Mesenchymal stem cell (in vitro differentiated cells and primary cell): ENCODE measurements at regions not wholly inside any gene's neighbourhood (a gene's known extent, or its start where the extent isn't known, plus 50 kb on each side); places are given as distances from the start of the nearest gene placed in this dataset.

Experiments
- DNase-seq: peaks from one replicate; pipeline ENCODE4 v3.0.0-alpha.2; 2013
- H2AFZ ChIP-seq: one replicate; pipeline ENCODE4 v1.6.1; 2013; ENCODE audit warnings: low read depth, mild to moderate bottlenecking, control low read depth, inconsistent platforms, low read length, moderate library complexity
- H2AK5ac ChIP-seq: 2 replicates; pipeline ENCODE4 v1.6.1; 2013; ENCODE audit warnings: low read length, moderate library complexity, mild to moderate bottlenecking, inconsistent platforms; ENCODE audit not compliant: severe bottlenecking
- H2BK120ac ChIP-seq: one replicate; pipeline ENCODE4 v1.6.1; 2013; ENCODE audit warnings: low read depth, mild to moderate bottlenecking, inconsistent platforms, low read length, moderate library complexity
- H2BK12ac ChIP-seq, 2 experiments: one replicate each; pipeline ENCODE4 v1.6.1; 2013; ENCODE audit warnings: inconsistent platforms in 2 of 2, low read length in 2 of 2, mild to moderate bottlenecking in 2 of 2, moderate library complexity in 2 of 2, control low read depth in 1 of 2
- H2BK15ac ChIP-seq: one replicate; pipeline ENCODE4 v1.6.1; 2013; ENCODE audit warnings: mild to moderate bottlenecking, low read depth, inconsistent platforms; ENCODE audit not compliant: poor library complexity, severe bottlenecking
- H2BK5ac ChIP-seq: 2 replicates; pipeline ENCODE4 v1.6.1; 2013; ENCODE audit warnings: low read depth, mild to moderate bottlenecking, low read length, control low read depth, inconsistent platforms; ENCODE audit not compliant: poor library complexity, severe bottlenecking
- H3K14ac ChIP-seq, 2 experiments: one replicate each; pipeline ENCODE4 v1.6.1; 2013; ENCODE audit warnings: inconsistent platforms in 2 of 2, low read length in 2 of 2, control low read depth in 1 of 2, mild to moderate bottlenecking in 1 of 2, moderate library complexity in 1 of 2
- H3K18ac ChIP-seq, 2 experiments: one replicate each; pipeline ENCODE4 v1.6.1; 2013; ENCODE audit warnings: inconsistent platforms in 2 of 2, low read length in 2 of 2, control low read depth in 1 of 2, low read depth in 1 of 2, mild to moderate bottlenecking in 1 of 2
- H3K23ac ChIP-seq, 2 experiments: one replicate each; pipeline ENCODE4 v1.6.1; 2013; ENCODE audit warnings: inconsistent platforms in 2 of 2, low read length in 2 of 2, mild to moderate bottlenecking in 2 of 2, moderate library complexity in 2 of 2, control low read depth in 1 of 2
- H3K27ac ChIP-seq: 2 replicates; pipeline ENCODE4 v1.5.1; 2013; ENCODE audit warnings: mild to moderate bottlenecking, moderate library complexity, low read length, control low read depth, inconsistent platforms; ENCODE audit not compliant: poor library complexity, severe bottlenecking
- H3K27me3 ChIP-seq, 2 experiments: 2 replicates each; pipeline versions ENCODE4 v1.6.1 to v1.7.0; 2013; ENCODE audit warnings: low read length in 2 of 2, mild to moderate bottlenecking in 2 of 2, moderate library complexity in 2 of 2, control low read depth in 1 of 2, inconsistent platforms in 1 of 2; ENCODE audit not compliant: control insufficient read depth in 1 of 2, insufficient read depth in 1 of 2
- H3K36me3 ChIP-seq, 2 experiments: 2 replicates each; pipeline versions ENCODE4 v1.6.1 to v1.7.0; 2013; ENCODE audit warnings: low read length in 2 of 2, control low read depth in 1 of 2, inconsistent platforms in 1 of 2, low read depth in 1 of 2, mild to moderate bottlenecking in 1 of 2; ENCODE audit not compliant: insufficient read depth in 2 of 2, control insufficient read depth in 1 of 2
- H3K4ac ChIP-seq, 2 experiments: one replicate each; pipeline ENCODE4 v1.6.1; 2013; ENCODE audit warnings: inconsistent platforms in 2 of 2, low read length in 2 of 2, mild to moderate bottlenecking in 2 of 2, moderate library complexity in 2 of 2, control low read depth in 1 of 2, low read depth in 1 of 2
- H3K4me1 ChIP-seq: 2 replicates; pipeline ENCODE4 v1.6.1; 2013; ENCODE audit warnings: low read depth, low read length, control low read depth; ENCODE audit not compliant: control insufficient read depth, insufficient read depth
- H3K4me2 ChIP-seq: 2 replicates; pipeline ENCODE4 v1.6.1; 2013; ENCODE audit warnings: low read length, mild to moderate bottlenecking, inconsistent platforms; ENCODE audit not compliant: poor library complexity, severe bottlenecking
- H3K4me3 ChIP-seq, 2 experiments: 2 replicates each; pipeline versions ENCODE4 v1.5.1 to v1.7.0; 2013; ENCODE audit warnings: low read length in 2 of 2, mild to moderate bottlenecking in 2 of 2, control low read depth in 1 of 2, low read depth in 1 of 2; ENCODE audit not compliant: insufficient read depth in 1 of 2
- H3K79me1 ChIP-seq: replicated peaks from 2 replicates; pipeline ENCODE4 v1.6.1; 2013; ENCODE audit warnings: mild to moderate bottlenecking, control low read depth, low read length, inconsistent platforms; ENCODE audit not compliant: poor library complexity, severe bottlenecking
- H3K9ac ChIP-seq: 2 replicates; pipeline ENCODE4 v1.7.0; 2013; ENCODE audit warnings: mild to moderate bottlenecking, low read length, moderate library complexity
- H3K9me3 ChIP-seq: 2 replicates; pipeline ENCODE4 v1.7.0; 2013; ENCODE audit warnings: mild to moderate bottlenecking, low read length; ENCODE audit not compliant: control insufficient read depth
- H4K8ac ChIP-seq: one replicate; pipeline ENCODE4 v1.6.1; 2013; ENCODE audit warnings: inconsistent platforms, mild to moderate bottlenecking, low read length, moderate library complexity
- H4K91ac ChIP-seq: one replicate; pipeline ENCODE4 v1.6.1; 2013; ENCODE audit warnings: mild to moderate bottlenecking, low read length, inconsistent platforms
- WGBS: methylation state at CpG from one replicate; pipeline ENCODE4 v1.1.7; 2013; ENCODE audit warnings: mixed read lengths; 5-methylcytosine and 5-hydroxymethylcytosine counted together

DNA sequence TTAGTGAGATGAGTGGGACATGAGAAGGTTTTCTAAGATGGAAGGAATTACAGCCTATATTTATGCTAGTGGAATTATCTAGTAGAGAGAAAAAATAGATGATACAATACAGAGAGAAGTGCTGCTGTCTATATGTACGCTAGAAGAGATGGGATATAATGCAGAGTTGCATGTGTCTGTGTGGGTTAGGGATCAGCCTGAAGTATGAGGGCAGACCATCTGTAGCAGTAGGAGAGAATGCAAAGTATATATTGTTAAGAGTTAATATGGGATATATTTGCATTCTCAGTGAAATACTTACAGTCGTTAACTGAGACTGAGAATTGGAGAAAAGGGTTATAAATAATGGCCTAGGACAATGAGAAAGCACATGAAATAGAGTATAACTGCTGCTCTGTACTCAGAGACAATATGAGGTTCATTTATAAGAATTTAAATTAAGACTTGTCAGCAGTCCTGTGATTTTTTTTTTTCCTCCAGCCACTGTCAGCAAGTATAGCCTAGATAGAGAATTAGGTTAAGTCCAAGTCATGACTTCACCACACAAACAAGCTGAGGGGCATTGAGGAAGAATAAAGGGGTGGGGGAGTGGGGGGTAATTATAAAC lies 77.8 kb downstream of the SLITRK1 start:
- Histone ChIP-seq H3K36me3 (no peaks in the 10 kb centered on the region), H4K91ac (no peak overlapping the region), H2BK5ac (no peak overlapping the region), H3K9ac (no peak overlapping the region), H3K23ac (no peak overlapping the region), H3K4me1 (no peaks in the 10 kb centered on the region), H3K79me1 (no peaks in the 10 kb centered on the region), H3K27me3 (no peaks in the 10 kb centered on the region), H2BK120ac (no peak overlapping the region), H3K4me3 (no peak overlapping the region), H2BK12ac (no peak overlapping the region), H4K8ac (no peak overlapping the region), H2AFZ (no peak overlapping the region), H3K18ac (no peak overlapping the region), H3K4ac (no peak overlapping the region), H2BK15ac (no peak overlapping the region), H3K4me2 (no peak overlapping the region), H3K27ac (no peak overlapping the region), H2AK5ac (no peak overlapping the region), H3K9me3 (no peaks in the 10 kb centered on the region), H3K14ac (no peak overlapping the region)
- 92% methylated on average over 2 of the region's 2 CpGs for WGBS
- DNase-seq: no peak

DNA sequence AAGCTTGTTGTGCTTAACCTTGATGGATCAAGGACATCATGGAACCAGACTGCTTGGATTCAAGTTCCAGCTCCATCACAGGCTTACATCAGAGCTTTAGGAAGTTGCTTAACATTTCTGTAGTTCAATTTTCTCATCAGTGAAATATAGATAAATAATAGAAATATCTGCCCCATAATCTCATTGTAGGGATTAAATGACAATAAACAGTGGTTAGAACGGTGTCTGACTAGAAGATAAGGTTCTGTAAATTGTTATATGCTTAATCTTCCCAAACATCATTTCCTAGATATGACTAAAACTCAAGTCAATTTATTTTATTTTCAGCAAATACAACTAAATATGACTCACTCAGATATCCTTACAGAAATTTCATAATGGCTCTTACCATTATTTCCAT lies 83.5 kb downstream of the SLITRK1 start:
- no peak overlapping the region for H3K4me2 ChIP-seq
- peak; percentile 3 for DNase-seq
- H4K8ac ChIP-seq: no peak overlapping the region
- no peak overlapping the region for H3K9ac ChIP-seq
- no peak overlapping the region for H2BK12ac ChIP-seq
- H3K4me3 ChIP-seq: no peak overlapping the region
- H3K23ac ChIP-seq: no peak overlapping the region
- no peak overlapping the region for H2AK5ac ChIP-seq
- H2BK120ac ChIP-seq: no peak overlapping the region
- no peaks in the 10 kb centered on the region for H3K9me3 ChIP-seq
- no peak overlapping the region for H4K91ac ChIP-seq
- H3K4me1 ChIP-seq: no peaks in the 10 kb centered on the region
- H3K27me3 ChIP-seq: no peaks in the 10 kb centered on the region
- no CpG with 5 or more reads among the region's 1 CpG for WGBS
- no peak overlapping the region for H2AFZ ChIP-seq
- no peak overlapping the region for H3K18ac ChIP-seq
- H3K79me1 ChIP-seq: no peaks in the 10 kb centered on the region
- H3K36me3 ChIP-seq: no peaks in the 10 kb centered on the region
- H3K14ac ChIP-seq: no peak overlapping the region
- H2BK15ac ChIP-seq: no peak overlapping the region
- H2BK5ac ChIP-seq: no peak overlapping the region
- no peak overlapping the region for H3K27ac ChIP-seq
- H3K4ac ChIP-seq: no peak overlapping the region

DNA sequence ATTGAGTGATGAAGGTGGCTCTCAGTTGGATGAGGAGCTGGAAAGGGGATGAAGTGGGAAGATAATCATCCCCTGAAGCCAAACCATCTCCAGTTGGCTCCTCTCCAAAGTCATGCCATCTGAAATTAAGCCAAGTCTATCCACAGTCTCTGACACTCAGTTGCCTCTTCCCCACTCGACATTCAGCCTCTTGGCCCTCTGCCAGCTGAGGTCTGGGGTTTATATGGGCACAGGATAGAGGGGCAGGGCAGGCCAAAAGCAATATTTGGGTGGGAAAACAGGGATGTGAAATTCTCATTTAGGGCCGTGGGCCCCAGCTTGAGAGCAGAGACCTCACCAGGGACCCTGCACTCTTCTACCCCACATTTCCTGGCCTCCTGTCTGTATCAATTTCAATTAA lies 85.9 kb downstream of the SLITRK1 start:
- Histone ChIP-seq H2BK12ac (no peak overlapping the region), H3K9ac (no peak overlapping the region), H3K79me1 (no peaks in the 10 kb centered on the region), H3K36me3 (no peaks in the 10 kb centered on the region), H3K4ac (no peak overlapping the region), H2AK5ac (no peak overlapping the region), H3K9me3 (no peaks in the 10 kb centered on the region), H3K18ac (no peak overlapping the region), H2AFZ (no peak overlapping the region), H3K14ac (no peak overlapping the region), H3K27ac (no peak overlapping the region), H3K23ac (no peak overlapping the region), H3K4me1 (no peaks in the 10 kb centered on the region), H4K91ac (no peak overlapping the region), H2BK120ac (no peak overlapping the region), H3K4me2 (no peak overlapping the region), H2BK15ac (no peak overlapping the region), H3K4me3 (no peak overlapping the region), H3K27me3 (no peaks in the 10 kb centered on the region), H4K8ac (no peak overlapping the region), H2BK5ac (no peak overlapping the region)
- DNase-seq: no peak
- 100% methylated on average over 1 of the region's 2 CpGs for WGBS

DNA sequence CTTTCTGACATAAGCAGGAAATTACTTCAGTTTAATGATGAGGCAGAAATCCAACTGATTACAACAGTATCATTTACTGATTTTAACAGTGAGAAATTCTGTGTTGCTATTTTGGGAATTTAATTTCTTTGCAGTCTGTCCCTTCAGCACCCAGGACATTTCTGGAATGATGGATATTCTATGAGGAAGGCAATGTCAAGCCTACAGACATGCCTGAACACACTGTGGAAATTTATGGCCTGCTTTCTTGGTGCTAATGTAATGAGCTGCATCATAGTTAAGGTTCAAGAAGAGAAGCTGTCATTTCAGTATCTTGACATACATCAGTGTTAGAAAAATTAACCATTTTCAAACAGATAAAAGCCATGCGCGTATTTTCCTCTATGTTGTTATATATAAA lies 87.7 kb downstream of the SLITRK1 start:
- Histone ChIP-seq H3K4ac (no peak overlapping the region), H3K9ac (no peak overlapping the region), H3K4me3 (no peak overlapping the region), H3K14ac (no peak overlapping the region), H2AK5ac (no peak overlapping the region), H3K23ac (no peak overlapping the region), H2AFZ (no peak overlapping the region), H3K27me3 (no peaks in the 10 kb centered on the region), H2BK120ac (no peak overlapping the region), H2BK15ac (no peak overlapping the region), H3K9me3 (no peaks in the 10 kb centered on the region), H4K8ac (no peak overlapping the region), H4K91ac (no peak overlapping the region), H2BK12ac (no peak overlapping the region), H2BK5ac (no peak overlapping the region), H3K18ac (no peak overlapping the region), H3K79me1 (no peaks in the 10 kb centered on the region), H3K4me1 (no peaks in the 10 kb centered on the region), H3K27ac (no peak overlapping the region), H3K36me3 (no peaks in the 10 kb centered on the region), H3K4me2 (no peak overlapping the region)
- no CpG with 5 or more reads among the region's 2 CpGs for WGBS
- no peak for DNase-seq
